ENCODE measurements at regions not wholly inside any gene's neighbourhood (a gene's known extent, or its start where the extent isn't known, plus 50 kb on each side); places are given as distances from the start of the nearest gene placed in this dataset.

GRCh38 chr2:58709687-58710354 is 468.7 kb upstream of the FANCL start:
- TF ChIP-seq JUN (IDR thresholded peaks at IDR 0.05) (no peak), POLR2A (IDR thresholded peaks at IDR 0.05; ENCODE audit: low read length) (no peak), REST (IDR thresholded peaks at IDR 0.05) (no peak), RAD21 (conservative IDR thresholded peaks at IDR 0.05 in 1 of 2, IDR thresholded peaks at IDR 0.05 in 1 of 2) (no peak), CTCF (IDR thresholded peaks at IDR 0.05) (no peak), PBX3 (IDR thresholded peaks at IDR 0.05) (no peak), USF2 (IDR thresholded peaks at IDR 0.05) (no peak), ZFP36 (IDR thresholded peaks at IDR 0.05; ENCODE audit: borderline replicate concordance, partially characterized antibody) (no peak), HDAC2 (IDR thresholded peaks at IDR 0.05) (no peak)

All from A549 (cell line).